Naive thymus-derived CD4-positive, alpha-beta T cell (primary cell): ENCODE measurements at regions not wholly inside any gene's neighbourhood (a gene's known extent, or its start where the extent isn't known, plus 50 kb on each side); places are given as distances from the start of the nearest gene placed in this dataset.

Source experiments
- ATAC-seq: fragments of 150-1000 bp; cut with Tn5 transposase; 2 replicates; pipeline ENCODE4 v1.10.0; 2021; ENCODE audit warnings: mild to moderate bottlenecking, moderate library complexity
- CTCF ChIA-PET: fragments of 350-600 bp; sonication (Branson Sonifier 250); formaldehyde crosslinking; loops from one replicate; lab custom pipeline; 2021; ENCODE audit warnings: antibody characterized with exemption; lab: Charles Lee
- POLR2A ChIA-PET: fragments of 350-600 bp; sonication (Branson Sonifier 250); formaldehyde crosslinking; loops from one replicate; lab custom pipeline; 2021; ENCODE audit warnings: antibody characterized with exemption, inconsistent platforms; lab: Charles Lee
- DNase-seq, 9 donors: peaks; one replicate each; pipeline versions ENCODE4 v3.0.0 to v3.0.0-alpha.2; 2020 to 2022; ENCODE audit warnings: mixed read lengths in 1 of 9
- H3K27ac ChIP-seq: one replicate; pipeline ENCODE4 v1.7.0; 2013; ENCODE audit warnings: mild to moderate bottlenecking, low read depth, low read length, moderate library complexity
- H3K27me3 ChIP-seq, 2 donors: one replicate each; pipeline ENCODE4 v1.7.0; 2013; ENCODE audit warnings: low read length in 2 of 2, mild to moderate bottlenecking in 2 of 2, moderate library complexity in 2 of 2; ENCODE audit not compliant: control insufficient read depth in 2 of 2, insufficient read depth in 2 of 2
- H3K36me3 ChIP-seq, 3 experiments: 1 replicate in 2 of 3; 2 replicates in 1 of 3; pipeline ENCODE4 v1.7.0; 2013; ENCODE audit warnings: low read length in 3 of 3, mild to moderate bottlenecking in 3 of 3, moderate library complexity in 1 of 3; ENCODE audit not compliant: insufficient read depth in 3 of 3, control insufficient read depth in 2 of 3
- H3K4me1 ChIP-seq, 2 donors: one replicate each; pipeline ENCODE4 v1.7.0; 2013; ENCODE audit warnings: low read length in 2 of 2, mild to moderate bottlenecking in 2 of 2, moderate library complexity in 1 of 2; ENCODE audit not compliant: control insufficient read depth in 2 of 2, insufficient read depth in 2 of 2
- H3K4me3 ChIP-seq: 2 replicates; pipeline ENCODE4 v1.7.0; 2013; ENCODE audit warnings: mild to moderate bottlenecking, low read length
- H3K9me3 ChIP-seq, 3 experiments: 1 replicate in 2 of 3; 2 replicates in 1 of 3; pipeline ENCODE4 v1.7.0; 2013; ENCODE audit warnings: low read length in 3 of 3; ENCODE audit not compliant: control insufficient read depth in 2 of 3
- H3K27ac Mint-ChIP-seq, 9 donors: one replicate each; pipeline ENCODE4 v1.8.0; 2020 to 2022; ENCODE audit warnings: mixed read lengths in 9 of 9, mild to moderate bottlenecking in 8 of 9, moderate library complexity in 5 of 9, inconsistent platforms in 2 of 9
- H3K27me3 Mint-ChIP-seq, 5 donors: one replicate each; pipeline ENCODE4 v1.8.0; 2021 to 2022; ENCODE audit warnings: mixed read lengths in 5 of 5, mild to moderate bottlenecking in 1 of 5
- H3K36me3 Mint-ChIP-seq, 5 donors: one replicate each; pipeline ENCODE4 v1.8.0; 2020 to 2022; ENCODE audit warnings: mixed read lengths in 5 of 5, mild to moderate bottlenecking in 3 of 5, inconsistent platforms in 1 of 5
- H3K4me1 Mint-ChIP-seq, 7 donors: one replicate each; pipeline ENCODE4 v1.8.0; 2020 to 2022; ENCODE audit warnings: mixed read lengths in 7 of 7, mild to moderate bottlenecking in 3 of 7, inconsistent platforms in 1 of 7
- H3K4me3 Mint-ChIP-seq, 10 donors: one replicate each; pipeline ENCODE4 v1.8.0; 2020 to 2022; ENCODE audit warnings: mild to moderate bottlenecking in 10 of 10, mixed read lengths in 10 of 10, moderate library complexity in 6 of 10, inconsistent platforms in 2 of 10
- H3K9me3 Mint-ChIP-seq, 11 donors: one replicate each; pipeline ENCODE4 v1.8.0; 2020 to 2022; ENCODE audit warnings: mixed read lengths in 11 of 11, mild to moderate bottlenecking in 4 of 11, inconsistent platforms in 1 of 11, moderate library complexity in 1 of 11
- intact Hi-C, 2 donors: fragments of 100-400 bp; cut with micrococcal nuclease; formaldehyde crosslinking; loops; one replicate each; pipeline ENCODE4 v1.15.1; 2023

DNA sequence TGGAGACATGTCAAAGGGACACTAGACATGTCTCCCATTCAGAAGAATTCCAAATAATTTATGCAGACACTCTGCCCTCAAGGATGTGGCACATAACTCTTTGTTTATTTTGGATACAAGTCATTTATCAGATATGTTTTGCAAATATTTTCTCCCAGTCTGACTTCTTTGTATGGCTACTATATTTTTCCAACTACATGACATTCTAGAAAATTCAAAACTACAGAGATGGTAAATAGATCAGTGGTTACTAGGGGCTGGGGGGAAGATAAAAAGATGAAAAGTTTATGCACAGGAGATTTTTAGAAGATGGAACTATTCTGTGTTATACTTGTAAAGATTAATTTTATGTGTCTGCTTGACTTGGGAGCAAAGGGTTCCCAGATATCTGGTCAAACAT, 347.3 kb upstream of the TRPC7 start:
- no peaks in the 10 kb centered on the region for H3K36me3 Mint-ChIP-seq
- no peaks in the 10 kb centered on the region for H3K27me3 Mint-ChIP-seq
- Histone ChIP-seq H3K36me3 (no peaks in the 10 kb centered on the region), H3K9me3 (no peaks in the 10 kb centered on the region), H3K4me3 (no peak overlapping the region), H3K4me1 (no peaks in the 10 kb centered on the region), H3K27ac (no peak overlapping the region), H3K27me3 (no peaks in the 10 kb centered on the region)
- no peak overlapping the region for H3K27ac Mint-ChIP-seq
- ChIA-PET POLR2A (no interaction called here), CTCF (no interaction called here)
- intact Hi-C loops, result no loop called here
- ATAC-seq (no peak), DNase-seq (no peak)
- peaks cover 0 to 16% (median 5%) of the 10 kb centered on the region in 11 donors for H3K9me3 Mint-ChIP-seq
- H3K4me3 Mint-ChIP-seq, result no peak overlapping the region
- H3K4me1 Mint-ChIP-seq, result no peaks in the 10 kb centered on the region

DNA sequence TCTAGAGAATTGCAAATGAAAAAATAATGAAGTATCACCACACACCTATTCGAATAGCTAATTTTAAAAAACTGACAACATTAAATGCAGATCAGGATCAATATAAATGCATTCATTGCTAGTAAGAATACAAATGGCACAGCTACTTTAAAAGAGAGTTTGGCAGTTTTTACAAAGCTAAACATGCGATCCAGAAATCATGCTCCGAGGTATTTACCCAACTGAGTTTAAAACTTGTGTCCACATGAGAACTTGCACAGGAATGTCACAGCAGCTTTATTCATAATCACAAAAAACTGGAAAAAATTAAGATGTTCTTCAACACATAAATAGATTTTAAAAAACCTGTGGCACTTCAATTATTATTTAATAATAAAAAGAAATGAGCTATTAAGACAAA, 345.5 kb upstream of the TRPC7 start:
- Histone ChIP-seq H3K36me3 (no peaks in the 10 kb centered on the region), H3K9me3 (no peaks in the 10 kb centered on the region), H3K4me1 (no peaks in the 10 kb centered on the region), H3K27ac (no peak overlapping the region), H3K4me3 (no peak overlapping the region), H3K27me3 (no peaks in the 10 kb centered on the region)
- ATAC-seq (no peak), DNase-seq (no peak)
- POLR2A ChIA-PET, result no interaction called here
- Mint-ChIP-seq H3K27ac (no peak overlapping the region), H3K27me3 (no peaks in the 10 kb centered on the region), H3K4me3 (no peak overlapping the region), H3K36me3 (no peaks in the 10 kb centered on the region), H3K9me3 (peaks cover 0 to 14% (median 3%) of the 10 kb centered on the region in 11 donors), H3K4me1 (no peaks in the 10 kb centered on the region)
- intact Hi-C loops, result no loop called here
- CTCF ChIA-PET, result no interaction called here

DNA sequence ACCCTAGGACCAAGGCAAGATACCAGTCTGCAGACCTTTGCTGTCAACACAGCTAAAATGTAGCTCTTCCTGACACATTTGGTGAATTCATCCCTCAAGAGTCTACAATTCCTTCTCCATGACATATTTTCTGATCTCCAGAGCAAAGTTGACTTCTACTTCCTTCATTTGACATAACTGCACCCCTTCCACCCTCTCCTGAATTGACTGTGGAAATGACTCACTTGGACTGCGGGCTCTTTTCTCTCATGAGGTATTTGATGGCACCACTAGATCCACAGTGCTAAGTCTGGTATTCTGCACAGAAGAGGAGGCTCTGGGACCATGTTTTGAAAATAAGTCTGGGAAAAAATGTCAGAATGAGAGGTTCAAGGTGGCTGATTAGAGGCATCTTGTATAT, 338.4 kb upstream of the TRPC7 start:
- no peak for ATAC-seq
- peaks cover 0 to 10% (median 5%) of the 10 kb centered on the region in 5 donors for H3K27me3 Mint-ChIP-seq
- POLR2A ChIA-PET, result no interaction called here

DNA sequence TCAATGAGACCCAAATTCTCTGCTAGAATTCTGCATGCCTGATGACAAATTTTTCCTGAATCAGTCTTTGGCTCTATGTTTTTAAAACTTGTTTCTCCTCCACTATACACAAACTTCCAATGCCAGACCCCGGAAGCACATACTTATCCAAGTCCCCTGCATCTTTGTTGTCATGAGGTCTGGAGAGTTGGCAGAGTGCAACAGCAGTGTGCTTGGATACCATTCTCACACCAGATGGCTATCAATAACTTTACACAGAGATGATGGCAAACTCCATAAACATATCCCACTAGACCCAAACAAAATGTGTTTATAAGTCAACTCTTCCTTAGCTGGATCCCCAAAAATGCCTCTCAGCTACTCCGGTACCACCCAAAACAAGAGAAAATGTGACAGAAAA, 337.7 kb upstream of the TRPC7 start:
- POLR2A ChIA-PET, result no interaction called here

More for the DNA sequence above, 338.4 kb upstream of the TRPC7 start:
- CTCF ChIA-PET, result no interaction called here
- H3K27ac ChIP-seq, result no peak overlapping the region
- Mint-ChIP-seq H3K27ac (no peak overlapping the region), H3K4me3 (no peak overlapping the region), H3K9me3 (peaks cover 0 to 6% (median 0%) of the 10 kb centered on the region in 11 donors), H3K4me1 (no peaks in the 10 kb centered on the region), H3K36me3 (no peaks in the 10 kb centered on the region)
- no peaks in the 10 kb centered on the region for H3K4me1 ChIP-seq
- no peak for DNase-seq
- H3K36me3 ChIP-seq, result no peaks in the 10 kb centered on the region
- H3K4me3 ChIP-seq, result no peak overlapping the region
- H3K9me3 ChIP-seq, result no peaks in the 10 kb centered on the region
- intact Hi-C loops, result no loop called here
- no peaks in the 10 kb centered on the region for H3K27me3 ChIP-seq

GRCh38 chr5:136701191-136701590, 335.8 kb upstream of the TRPC7 start:
- DNase-seq (no peak), ATAC-seq (no peak)
- no peaks in the 10 kb centered on the region for H3K4me1 Mint-ChIP-seq
- Histone ChIP-seq H3K4me3 (no peak overlapping the region), H3K9me3 (no peaks in the 10 kb centered on the region), H3K36me3 (no peaks in the 10 kb centered on the region), H3K4me1 (no peaks in the 10 kb centered on the region), H3K27ac (no peak overlapping the region), H3K27me3 (no peaks in the 10 kb centered on the region)
- H3K27ac Mint-ChIP-seq, result no peak overlapping the region
- ChIA-PET POLR2A (no interaction called here), CTCF (no interaction called here)
- peaks cover 0 to 6% (median 0%) of the 10 kb centered on the region in 11 donors for H3K9me3 Mint-ChIP-seq
- no peak overlapping the region for H3K4me3 Mint-ChIP-seq
- peaks cover 0 to 10% (median 5%) of the 10 kb centered on the region in 5 donors for H3K27me3 Mint-ChIP-seq
- intact Hi-C loops, result no loop called here
- no peaks in the 10 kb centered on the region for H3K36me3 Mint-ChIP-seq

More for the DNA sequence above, 337.7 kb upstream of the TRPC7 start:
- H3K36me3 Mint-ChIP-seq, result no peaks in the 10 kb centered on the region
- no peak for ATAC-seq
- H3K27ac Mint-ChIP-seq, result no peak overlapping the region
- H3K4me3 ChIP-seq, result no peak overlapping the region
- H3K27ac ChIP-seq, result no peak overlapping the region
- H3K9me3 Mint-ChIP-seq, result peaks cover 0 to 6% (median 0%) of the 10 kb centered on the region in 11 donors
- H3K36me3 ChIP-seq, result no peaks in the 10 kb centered on the region
- peaks cover 0 to 10% (median 5%) of the 10 kb centered on the region in 5 donors for H3K27me3 Mint-ChIP-seq
- no peaks in the 10 kb centered on the region for H3K27me3 ChIP-seq
- no peaks in the 10 kb centered on the region for H3K4me1 ChIP-seq
- CTCF ChIA-PET, result no interaction called here
- no peak for DNase-seq
- intact Hi-C loops, result no loop called here
- no peaks in the 10 kb centered on the region for H3K9me3 ChIP-seq
- H3K4me1 Mint-ChIP-seq, result no peaks in the 10 kb centered on the region
- H3K4me3 Mint-ChIP-seq, result no peak overlapping the region

- no peaks in the 10 kb centered on the region for H3K9me3 ChIP-seq
- ChIA-PET CTCF (no interaction called here), POLR2A (no interaction called here)
- H3K27me3 Mint-ChIP-seq, result peaks cover 0 to 14% (median 5%) of the 10 kb centered on the region in 5 donors
- no peak overlapping the region for H3K4me3 Mint-ChIP-seq
- no peak overlapping the region for H3K27ac ChIP-seq
- intact Hi-C loops, result no loop called here
- no peak for DNase-seq
- H3K9me3 Mint-ChIP-seq, result peaks cover 0 to 6% (median 0%) of the 10 kb centered on the region in 11 donors
- no peaks in the 10 kb centered on the region for H3K4me1 Mint-ChIP-seq
- no peaks in the 10 kb centered on the region for H3K36me3 Mint-ChIP-seq
- ATAC-seq, result peak; percentile 42
- H3K36me3 ChIP-seq, result no peaks in the 10 kb centered on the region
- H3K4me1 ChIP-seq, result no peaks in the 10 kb centered on the region
- H3K4me3 ChIP-seq, result no peak overlapping the region
- no peak overlapping the region for H3K27ac Mint-ChIP-seq
- no peaks in the 10 kb centered on the region for H3K27me3 ChIP-seq
Measured at GRCh38 chr5:136699651-136700050, 334.3 kb upstream of the TRPC7 start.

GRCh38 chr5:136698970-136699369, 333.6 kb upstream of the TRPC7 start:
- DNase-seq (no peak), ATAC-seq (no peak)
- intact Hi-C loops, result no loop called here
- Histone ChIP-seq H3K4me1 (no peaks in the 10 kb centered on the region), H3K27ac (no peak overlapping the region), H3K27me3 (no peaks in the 10 kb centered on the region), H3K4me3 (no peak overlapping the region), H3K9me3 (no peaks in the 10 kb centered on the region), H3K36me3 (no peaks in the 10 kb centered on the region)
- no peak overlapping the region for H3K27ac Mint-ChIP-seq
- H3K9me3 Mint-ChIP-seq, result peaks cover 0 to 8% (median 0%) of the 10 kb centered on the region in 11 donors
- H3K36me3 Mint-ChIP-seq, result no peaks in the 10 kb centered on the region
- ChIA-PET CTCF (no interaction called here), POLR2A (no interaction called here)
- H3K27me3 Mint-ChIP-seq, result peaks cover 0 to 13% (median 5%) of the 10 kb centered on the region in 5 donors
- H3K4me1 Mint-ChIP-seq, result no peaks in the 10 kb centered on the region
- H3K4me3 Mint-ChIP-seq, result no peak overlapping the region
